NT2/D1 (cell line): ENCODE measurements at regions not wholly inside any gene's neighbourhood (a gene's known extent, or its start where the extent isn't known, plus 50 kb on each side); places are given as distances from the start of the nearest gene placed in this dataset.

Experiments used
- YY1 ChIP-seq: IDR thresholded peaks from 2 replicates; pipeline ENCODE4 v1.6.1; 2011; ENCODE audit not compliant: insufficient read length, insufficient read depth
- ZNF274 ChIP-seq: IDR thresholded peaks from 2 replicates; pipeline ENCODE4 v1.6.1; 2011; ENCODE audit warnings: mild to moderate bottlenecking, low read depth, low read length

GRCh38 chr3:70740071-70740470 is 427.6 kb upstream of the MDFIC2 start:
- TF ChIP-seq YY1 = no peak
- TF ChIP-seq ZNF274 = no peak
